ENCODE measurements at regions not wholly inside any gene's neighbourhood (a gene's known extent, or its start where the extent isn't known, plus 50 kb on each side); places are given as distances from the start of the nearest gene placed in this dataset.

GRCh38 chr9:32247168-32247567, 137.3 kb upstream of the ACO1 start:
- Mint-ChIP-seq H3K27me3 (peaks cover 7% of the 10 kb centered on the region), H3K4me1 (ENCODE audit: low read depth) (no peaks in the 10 kb centered on the region), H3K27ac (no peak overlapping the region), H3K36me3 (ENCODE audit: low read depth) (no peaks in the 10 kb centered on the region), H3K9me3 (no peaks in the 10 kb centered on the region), H3K4me3 (no peak overlapping the region)
- no peak for DNase-seq

GRCh38 chr9:32248189-32248712, 136.2 kb upstream of the ACO1 start:
- DNase-seq, result no peak
- H3K27ac Mint-ChIP-seq, result no peak overlapping the region
- H3K4me1 Mint-ChIP-seq (ENCODE audit: low read depth), result no peaks in the 10 kb centered on the region
- no peak overlapping the region for H3K4me3 Mint-ChIP-seq
- no peaks in the 10 kb centered on the region for H3K9me3 Mint-ChIP-seq
- H3K27me3 Mint-ChIP-seq, result peaks cover 10% of the 10 kb centered on the region
- H3K36me3 Mint-ChIP-seq (ENCODE audit: low read depth), result no peaks in the 10 kb centered on the region

GRCh38 chr9:32251539-32251938, 132.9 kb upstream of the ACO1 start:
- Mint-ChIP-seq H3K27me3 (peaks cover 10% of the 10 kb centered on the region), H3K9me3 (no peaks in the 10 kb centered on the region), H3K36me3 (ENCODE audit: low read depth) (no peaks in the 10 kb centered on the region), H3K4me3 (no peak overlapping the region), H3K4me1 (ENCODE audit: low read depth) (no peaks in the 10 kb centered on the region), H3K27ac (no peak overlapping the region)
- no peak for DNase-seq

- Mint-ChIP-seq H3K27me3 (peaks cover 10% of the 10 kb centered on the region), H3K4me3 (no peak overlapping the region), H3K9me3 (no peaks in the 10 kb centered on the region), H3K36me3 (ENCODE audit: low read depth) (no peaks in the 10 kb centered on the region), H3K27ac (no peak overlapping the region), H3K4me1 (ENCODE audit: low read depth) (no peaks in the 10 kb centered on the region)
- no peak for DNase-seq
Measured at GRCh38 chr9:32253731-32254130, 130.7 kb upstream of the ACO1 start.

GRCh38 chr9:32255026-32255425, 129.4 kb upstream of the ACO1 start:
- Mint-ChIP-seq H3K36me3 (ENCODE audit: low read depth) (no peaks in the 10 kb centered on the region), H3K27me3 (peaks cover 10% of the 10 kb centered on the region), H3K27ac (no peak overlapping the region), H3K4me3 (no peak overlapping the region), H3K4me1 (ENCODE audit: low read depth) (no peaks in the 10 kb centered on the region), H3K9me3 (no peaks in the 10 kb centered on the region)
- no peak for DNase-seq

GRCh38 chr9:32258482-32258881, 126.0 kb upstream of the ACO1 start:
- peaks cover 3% of the 10 kb centered on the region for H3K27me3 Mint-ChIP-seq
- H3K27ac Mint-ChIP-seq, result no peak overlapping the region
- H3K9me3 Mint-ChIP-seq, result no peaks in the 10 kb centered on the region
- H3K4me1 Mint-ChIP-seq (ENCODE audit: low read depth), result no peaks in the 10 kb centered on the region
- no peaks in the 10 kb centered on the region for H3K36me3 Mint-ChIP-seq (ENCODE audit: low read depth)
- H3K4me3 Mint-ChIP-seq, result no peak overlapping the region
- DNase-seq, result no peak

GRCh38 chr9:32260151-32260862, 124.1 kb upstream of the ACO1 start:
- no peaks in the 10 kb centered on the region for H3K36me3 Mint-ChIP-seq (ENCODE audit: low read depth)
- peaks cover 3% of the 10 kb centered on the region for H3K27me3 Mint-ChIP-seq
- H3K9me3 Mint-ChIP-seq, result no peaks in the 10 kb centered on the region
- no peak overlapping the region for H3K4me3 Mint-ChIP-seq
- H3K27ac Mint-ChIP-seq, result no peak overlapping the region
- no peaks in the 10 kb centered on the region for H3K4me1 Mint-ChIP-seq (ENCODE audit: low read depth)
- no peak for DNase-seq

GRCh38 chr9:32264170-32264864, 120.1 kb upstream of the ACO1 start:
- H3K4me3 Mint-ChIP-seq, result no peak overlapping the region

GRCh38 chr9:32265037-32265436, 119.4 kb upstream of the ACO1 start:
- Mint-ChIP-seq H3K9me3 (no peaks in the 10 kb centered on the region), H3K27ac (no peak overlapping the region), H3K36me3 (ENCODE audit: low read depth) (no peaks in the 10 kb centered on the region), H3K4me1 (ENCODE audit: low read depth) (no peaks in the 10 kb centered on the region), H3K27me3 (peaks cover 10% of the 10 kb centered on the region), H3K4me3 (no peak overlapping the region)
- no peak for DNase-seq

More at GRCh38 chr9:32264170-32264864, 120.1 kb upstream of the ACO1 start:
- H3K27me3 Mint-ChIP-seq, result peaks cover 10% of the 10 kb centered on the region
- no peaks in the 10 kb centered on the region for H3K36me3 Mint-ChIP-seq (ENCODE audit: low read depth)
- no peak for DNase-seq
- H3K9me3 Mint-ChIP-seq, result no peaks in the 10 kb centered on the region
- no peak overlapping the region for H3K27ac Mint-ChIP-seq
- H3K4me1 Mint-ChIP-seq (ENCODE audit: low read depth), result no peaks in the 10 kb centered on the region

GRCh38 chr9:32278991-32279390, 105.5 kb upstream of the ACO1 start:
- H3K4me3 Mint-ChIP-seq, result no peak overlapping the region
- no peaks in the 10 kb centered on the region for H3K27me3 Mint-ChIP-seq
- H3K27ac Mint-ChIP-seq, result no peak overlapping the region
- DNase-seq, result no peak
- H3K36me3 Mint-ChIP-seq (ENCODE audit: low read depth), result no peaks in the 10 kb centered on the region
- H3K9me3 Mint-ChIP-seq, result no peaks in the 10 kb centered on the region
- no peaks in the 10 kb centered on the region for H3K4me1 Mint-ChIP-seq (ENCODE audit: low read depth)

GRCh38 chr9:32289756-32290155, 94.7 kb upstream of the ACO1 start:
- no peak overlapping the region for H3K4me3 Mint-ChIP-seq
- peaks cover 18% of the 10 kb centered on the region for H3K27me3 Mint-ChIP-seq
- H3K27ac Mint-ChIP-seq, result no peak overlapping the region
- no peaks in the 10 kb centered on the region for H3K9me3 Mint-ChIP-seq
- no peak for DNase-seq
- no peaks in the 10 kb centered on the region for H3K36me3 Mint-ChIP-seq (ENCODE audit: low read depth)
- H3K4me1 Mint-ChIP-seq (ENCODE audit: low read depth), result no peaks in the 10 kb centered on the region

GRCh38 chr9:32291370-32291769, 93.1 kb upstream of the ACO1 start:
- Mint-ChIP-seq H3K4me3 (no peak overlapping the region), H3K36me3 (ENCODE audit: low read depth) (no peaks in the 10 kb centered on the region), H3K4me1 (ENCODE audit: low read depth) (no peaks in the 10 kb centered on the region), H3K27ac (no peak overlapping the region), H3K27me3 (peaks cover 31% of the 10 kb centered on the region), H3K9me3 (no peaks in the 10 kb centered on the region)
- DNase-seq, result no peak

- peaks cover 37% of the 10 kb centered on the region for H3K27me3 Mint-ChIP-seq
- H3K4me1 Mint-ChIP-seq (ENCODE audit: low read depth), result no peaks in the 10 kb centered on the region
- no peaks in the 10 kb centered on the region for H3K36me3 Mint-ChIP-seq (ENCODE audit: low read depth)
- H3K4me3 Mint-ChIP-seq, result no peak overlapping the region
- H3K9me3 Mint-ChIP-seq, result no peaks in the 10 kb centered on the region
- no peak for DNase-seq
- H3K27ac Mint-ChIP-seq, result no peak overlapping the region
Measured at GRCh38 chr9:32292611-32293010, 91.8 kb upstream of the ACO1 start.

- H3K36me3 Mint-ChIP-seq (ENCODE audit: low read depth), result no peaks in the 10 kb centered on the region
- H3K27me3 Mint-ChIP-seq, result peaks cover 41% of the 10 kb centered on the region
- no peaks in the 10 kb centered on the region for H3K4me1 Mint-ChIP-seq (ENCODE audit: low read depth)
- H3K4me3 Mint-ChIP-seq, result no peak overlapping the region
- no peaks in the 10 kb centered on the region for H3K9me3 Mint-ChIP-seq
- no peak for DNase-seq
- no peak overlapping the region for H3K27ac Mint-ChIP-seq
Measured at GRCh38 chr9:32293091-32293490, 91.4 kb upstream of the ACO1 start.

GRCh38 chr9:32294106-32294505, 90.3 kb upstream of the ACO1 start:
- no peak for DNase-seq
- Mint-ChIP-seq H3K27me3 (peaks cover 43% of the 10 kb centered on the region), H3K4me1 (ENCODE audit: low read depth) (no peaks in the 10 kb centered on the region), H3K27ac (no peak overlapping the region), H3K9me3 (no peaks in the 10 kb centered on the region), H3K36me3 (ENCODE audit: low read depth) (no peaks in the 10 kb centered on the region), H3K4me3 (no peak overlapping the region)

Data from activated T-cell treated with anti-CD3 and anti-CD28 coated beads, Interleukin-2, amount 50 U/mL, for 24 hours (primary cell).